ENCODE measurements at regions not wholly inside any gene's neighbourhood (a gene's known extent, or its start where the extent isn't known, plus 50 kb on each side); places are given as distances from the start of the nearest gene placed in this dataset.

GRCh38 chr6:137995371-137995770, 111.8 kb downstream of the PERP start:
- Histone ChIP-seq H3K4me1 (no peaks in the 10 kb centered on the region), H3K4me3 (no peak overlapping the region), H3K27ac (no peak overlapping the region), H3K9me3 (peaks cover 0 to 19% (median 15%) of the 10 kb centered on the region in 8 donors), H3K36me3 (no peaks in the 10 kb centered on the region), H3K27me3 (replicated peaks in 1 of 7) (no peaks in the 10 kb centered on the region)
- 64 to 95% (median 75%) methylated on average over 1 of the region's 1 CpG for WGBS, 5 donors
- DNase-seq: no peak
- intact Hi-C loops (cut with DNase I; ENCODE audit: low total_unique reads): no loop called here
- TF ChIP-seq CTCF (IDR thresholded peaks at IDR 0.05 in 8 of 11, conservative IDR thresholded peaks at IDR 0.05 in 3 of 11) (no peak), POLR2A (IDR thresholded peaks at IDR 0.05) (no peak), POLR2AphosphoS5 (IDR thresholded peaks at IDR 0.05) (no peak)

GRCh38 chr6:137998461-137999019, 108.7 kb downstream of the PERP start:
- DNase-seq: no peak
- 69 to 89% (median 71%) methylated on average over 4 of the region's 4 CpGs for WGBS, 5 donors
- Histone ChIP-seq H3K4me3 (no peak overlapping the region), H3K9me3 (peaks cover 0 to 19% (median 15%) of the 10 kb centered on the region in 8 donors), H3K36me3 (no peaks in the 10 kb centered on the region), H3K4me1 (peaks cover 0 to 6% (median 0%) of the 10 kb centered on the region in 6 donors), H3K27ac (no peak overlapping the region), H3K27me3 (replicated peaks in 1 of 7) (no peaks in the 10 kb centered on the region)
- TF ChIP-seq POLR2AphosphoS5 (IDR thresholded peaks at IDR 0.05) (no peak), POLR2A (IDR thresholded peaks at IDR 0.05) (no peak), CTCF (IDR thresholded peaks at IDR 0.05 in 8 of 11, conservative IDR thresholded peaks at IDR 0.05 in 3 of 11) (no peak)
- intact Hi-C loops (cut with DNase I; ENCODE audit: low total_unique reads): no loop called here

- intact Hi-C loops (cut with DNase I; ENCODE audit: low total_unique reads): loop anchor here (2.0 kb wide), 1 partner anchor 111 kb away; no protein-coding TSS in a partner anchor
- 62 to 77% (median 70%) methylated on average over 5 of the region's 5 CpGs for WGBS, 5 donors
- H3K9me3 ChIP-seq: peaks cover 0 to 19% (median 15%) of the 10 kb centered on the region in 8 donors
- no peak overlapping the region for H3K27ac ChIP-seq
- H3K36me3 ChIP-seq: no peaks in the 10 kb centered on the region
- peaks cover 0 to 6% (median 0%) of the 10 kb centered on the region in 6 donors for H3K4me1 ChIP-seq
- DNase-seq: no peak
- TF ChIP-seq POLR2A (IDR thresholded peaks at IDR 0.05) (no peak), CTCF (IDR thresholded peaks at IDR 0.05 in 8 of 11, conservative IDR thresholded peaks at IDR 0.05 in 3 of 11) (no peak), POLR2AphosphoS5 (IDR thresholded peaks at IDR 0.05) (no peak)
- H3K4me3 ChIP-seq: no peak overlapping the region
- H3K27me3 ChIP-seq (replicated peaks in 1 of 7): no peaks in the 10 kb centered on the region
Measured at GRCh38 chr6:137999815-138000214, 107.4 kb downstream of the PERP start.

- TF ChIP-seq CTCF (IDR thresholded peaks at IDR 0.05 in 8 of 11, conservative IDR thresholded peaks at IDR 0.05 in 3 of 11) (no peak), POLR2AphosphoS5 (IDR thresholded peaks at IDR 0.05) (no peak), POLR2A (IDR thresholded peaks at IDR 0.05) (no peak)
- peaks cover 0 to 19% (median 15%) of the 10 kb centered on the region in 8 donors for H3K9me3 ChIP-seq
- intact Hi-C loops (cut with DNase I; ENCODE audit: low total_unique reads): loop anchor here (2.0 kb wide), 1 partner anchor 110 kb away; no protein-coding TSS in a partner anchor
- no peak overlapping the region for H3K4me3 ChIP-seq
- DNase-seq: no peak
- H3K27me3 ChIP-seq (replicated peaks in 1 of 7): no peaks in the 10 kb centered on the region
- H3K4me1 ChIP-seq: peaks cover 0 to 6% (median 0%) of the 10 kb centered on the region in 6 donors
- no peaks in the 10 kb centered on the region for H3K36me3 ChIP-seq
- no peak overlapping the region for H3K27ac ChIP-seq
Measured at GRCh38 chr6:138000941-138001340, 106.3 kb downstream of the PERP start.
